OCI-LY7 (cell line): ENCODE measurements at regions not wholly inside any gene's neighbourhood (a gene's known extent, or its start where the extent isn't known, plus 50 kb on each side); places are given as distances from the start of the nearest gene placed in this dataset.

ENCODE experiments used
- BruUV-seq: library from RNA; stranded (reverse); fragments of 400-500 nt; replicated peaks from 2 replicates; lab custom pipeline; 2021; lab: Mats Ljungman, UMichigan
- CTCF ChIA-PET: fragments of 300-600 bp; sonication (Branson Sonifier 250); formaldehyde crosslinking; loops from one replicate; lab custom pipeline; 2022; ENCODE audit warnings: antibody characterized with exemption; ENCODE audit not compliant: unreplicated experiment; lab: Charles Lee
- POLR2A ChIA-PET: fragments of 300-600 bp; sonication (Branson Sonifier 250); formaldehyde crosslinking; loops from one replicate; lab custom pipeline; 2022; ENCODE audit warnings: antibody characterized with exemption; lab: Charles Lee
- DNase-seq: peaks from one replicate; pipeline ENCODE4 v3.0.0-alpha.2; 2015; ENCODE audit warnings: low spot score
- H2AFZ ChIP-seq: fragments of 200-600 bp; sonication (generic), shearing (Covaris generic); 2 replicates; pipeline ENCODE4 v1.6.1; 2014; ENCODE audit warnings: mild to moderate bottlenecking, antibody characterized with exemption, low read length, moderate library complexity
- H3K27ac ChIP-seq: fragments of 200-600 bp; sonication (generic); 2 replicates; pipeline ENCODE4 v1.5.1; 2014; ENCODE audit warnings: mixed run types, low read depth, mild to moderate bottlenecking, moderate library complexity, low read length, inconsistent platforms; ENCODE audit not compliant: poor library complexity, severe bottlenecking
- H3K36me3 ChIP-seq: fragments of 200-600 bp; sonication (generic); 2 replicates; pipeline ENCODE4 v1.6.1; 2014; ENCODE audit warnings: mild to moderate bottlenecking, antibody characterized with exemption, low read length, moderate library complexity, mixed read lengths; ENCODE audit not compliant: insufficient read depth
- H3K4me1 ChIP-seq: fragments of 200-600 bp; sonication (generic); 2 replicates; pipeline ENCODE4 v1.5.1; 2014; ENCODE audit warnings: mild to moderate bottlenecking, low read length; ENCODE audit not compliant: insufficient read depth, poor library complexity, severe bottlenecking
- H3K4me2 ChIP-seq: fragments of 200-600 bp; sonication (generic); 2 replicates; pipeline ENCODE4 v1.6.1; 2014; ENCODE audit warnings: mild to moderate bottlenecking, low read length
- H3K4me3 ChIP-seq: fragments of 200-600 bp; sonication (generic); 2 replicates; pipeline ENCODE4 v1.5.1; 2014; ENCODE audit warnings: mild to moderate bottlenecking, low read depth, low read length; ENCODE audit not compliant: poor library complexity, severe bottlenecking
- H3K79me2 ChIP-seq: fragments of 200-600 bp; sonication (generic); 2 replicates; pipeline ENCODE4 v1.6.1; 2016; ENCODE audit warnings: low read depth, mild to moderate bottlenecking, low read length, moderate library complexity, mixed read lengths; ENCODE audit not compliant: insufficient read depth
- H3K9me2 ChIP-seq: fragments of 200-600 bp; sonication (generic); 2 replicates; pipeline ENCODE4 v1.6.1; 2016; ENCODE audit warnings: mild to moderate bottlenecking, low read length, mixed read lengths; ENCODE audit not compliant: insufficient read depth
- H3K9me3 ChIP-seq: fragments of 200-600 bp; sonication (generic); 2 replicates; pipeline ENCODE4 v1.6.1; 2014; ENCODE audit warnings: mild to moderate bottlenecking, mixed run types, low read length, mixed read lengths
- H4K20me1 ChIP-seq: fragments of 200-600 bp; sonication (generic); 2 replicates; pipeline ENCODE4 v1.6.1; 2014; ENCODE audit warnings: mild to moderate bottlenecking, antibody characterized with exemption, low read length, moderate library complexity, mixed read lengths; ENCODE audit not compliant: insufficient read depth
- EZH2phosphoT487 ChIP-seq: fragments of 200-600 bp; sonication (generic); IDR thresholded peaks from 2 replicates; pipeline ENCODE4 v1.6.1; 2018; ENCODE audit warnings: low read depth, borderline replicate concordance, mild to moderate bottlenecking, mixed run types, antibody characterized with exemption, low read length, moderate library complexity, mixed read lengths
- intact Hi-C: fragments of 100-400 bp; cut with micrococcal nuclease; formaldehyde crosslinking; loops from one replicate; pipeline ENCODE4 v1.10.0; 2022; ENCODE audit not compliant: unreplicated experiment
- TF ChIP-seq, protein P1 (sequence below): fragments of 200-600 bp; sonication (generic); conservative IDR thresholded peaks from 2 replicates; pipeline ENCODE4 v1.5.1; 2014; ENCODE audit warnings: mild to moderate bottlenecking, antibody characterized with exemption, low read length, moderate library complexity, mixed read lengths

DNA sequence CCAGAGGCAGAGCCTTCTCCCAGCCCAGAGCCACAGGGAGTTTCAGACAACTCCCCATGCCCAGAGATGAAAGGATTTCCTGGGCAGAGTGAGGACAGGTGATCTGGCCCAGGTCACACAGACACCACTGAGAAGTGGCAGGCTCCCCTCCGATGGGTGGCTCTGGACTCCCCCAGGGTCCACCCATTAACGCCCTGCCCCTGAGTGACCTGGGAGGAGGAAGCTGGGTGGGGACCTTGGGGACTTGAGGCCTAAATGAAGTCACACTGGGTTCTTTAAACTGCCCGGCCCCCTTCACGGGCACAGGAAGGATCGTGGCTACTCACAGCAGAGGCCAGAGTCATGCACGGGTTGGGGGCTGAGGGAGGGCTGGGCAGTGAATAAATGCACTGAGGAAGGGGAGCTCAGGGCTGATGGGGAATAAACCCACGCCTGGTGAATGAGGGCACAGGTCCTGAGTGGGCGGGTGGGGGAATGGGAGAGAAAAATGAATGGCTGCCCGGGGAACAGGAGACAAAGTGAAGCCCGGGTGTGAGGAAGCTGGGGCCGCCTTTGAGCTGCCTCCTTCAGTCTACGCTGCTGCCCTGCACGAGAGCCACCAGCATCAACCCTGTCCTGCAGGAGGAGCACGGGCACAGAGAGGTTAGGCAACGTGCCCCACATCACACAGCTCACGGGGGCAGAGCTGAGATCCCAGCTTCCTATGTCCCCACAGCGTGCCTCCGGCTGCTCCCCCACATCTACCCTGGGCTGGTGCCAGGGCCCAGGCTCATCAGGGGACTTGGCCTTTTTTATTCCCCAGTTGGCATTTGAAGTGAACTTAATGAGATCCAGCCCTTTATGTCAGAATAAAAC is 404.3 kb downstream of the MATN1 start:
- intact Hi-C loops = no loop called here
- Histone ChIP-seq H4K20me1 (no peaks in the 10 kb centered on the region), H3K27ac (no peak overlapping the region), H3K9me3 (no peaks in the 10 kb centered on the region), H3K4me3 (no peak overlapping the region), H3K36me3 (no peaks in the 10 kb centered on the region), H3K4me2 (no peak overlapping the region), H2AFZ (no peak overlapping the region), H3K9me2 (no peaks in the 10 kb centered on the region), H3K4me1 (no peaks in the 10 kb centered on the region), H3K79me2 (no peaks in the 10 kb centered on the region)
- no peak for DNase-seq
- no TSS peak for BruUV-seq
- CTCF ChIA-PET = no interaction called here
- POLR2A ChIA-PET = interaction anchor here (0.7 kb wide), 1 partner anchor 16 kb away, joined by 3 read pairs; no protein-coding TSS in a partner anchor
- TF ChIP-seq EZH2phosphoT487 = no peak
- TF ChIP-seq, protein P1, sequence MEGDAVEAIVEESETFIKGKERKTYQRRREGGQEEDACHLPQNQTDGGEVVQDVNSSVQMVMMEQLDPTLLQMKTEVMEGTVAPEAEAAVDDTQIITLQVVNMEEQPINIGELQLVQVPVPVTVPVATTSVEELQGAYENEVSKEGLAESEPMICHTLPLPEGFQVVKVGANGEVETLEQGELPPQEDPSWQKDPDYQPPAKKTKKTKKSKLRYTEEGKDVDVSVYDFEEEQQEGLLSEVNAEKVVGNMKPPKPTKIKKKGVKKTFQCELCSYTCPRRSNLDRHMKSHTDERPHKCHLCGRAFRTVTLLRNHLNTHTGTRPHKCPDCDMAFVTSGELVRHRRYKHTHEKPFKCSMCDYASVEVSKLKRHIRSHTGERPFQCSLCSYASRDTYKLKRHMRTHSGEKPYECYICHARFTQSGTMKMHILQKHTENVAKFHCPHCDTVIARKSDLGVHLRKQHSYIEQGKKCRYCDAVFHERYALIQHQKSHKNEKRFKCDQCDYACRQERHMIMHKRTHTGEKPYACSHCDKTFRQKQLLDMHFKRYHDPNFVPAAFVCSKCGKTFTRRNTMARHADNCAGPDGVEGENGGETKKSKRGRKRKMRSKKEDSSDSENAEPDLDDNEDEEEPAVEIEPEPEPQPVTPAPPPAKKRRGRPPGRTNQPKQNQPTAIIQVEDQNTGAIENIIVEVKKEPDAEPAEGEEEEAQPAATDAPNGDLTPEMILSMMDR = no peak

GRCh38 chr1:30318413-30318812 is 405.0 kb downstream of the MATN1 start:
- Histone ChIP-seq H3K4me1 (no peaks in the 10 kb centered on the region), H3K79me2 (no peaks in the 10 kb centered on the region), H3K4me3 (no peak overlapping the region), H3K36me3 (no peaks in the 10 kb centered on the region), H2AFZ (no peak overlapping the region), H3K27ac (no peak overlapping the region), H3K9me2 (no peaks in the 10 kb centered on the region), H4K20me1 (no peaks in the 10 kb centered on the region), H3K9me3 (no peaks in the 10 kb centered on the region), H3K4me2 (no peak overlapping the region)
- POLR2A ChIA-PET = interaction anchor here (0.7 kb wide), 1 partner anchor 17 kb away, joined by 3 read pairs; no protein-coding TSS in a partner anchor
- no peak for DNase-seq
- intact Hi-C loops = no loop called here
- CTCF ChIA-PET = no interaction called here
- TF ChIP-seq, protein P1 = no peak
- no peak for TF ChIP-seq EZH2phosphoT487
- BruUV-seq = no TSS peak

DNA sequence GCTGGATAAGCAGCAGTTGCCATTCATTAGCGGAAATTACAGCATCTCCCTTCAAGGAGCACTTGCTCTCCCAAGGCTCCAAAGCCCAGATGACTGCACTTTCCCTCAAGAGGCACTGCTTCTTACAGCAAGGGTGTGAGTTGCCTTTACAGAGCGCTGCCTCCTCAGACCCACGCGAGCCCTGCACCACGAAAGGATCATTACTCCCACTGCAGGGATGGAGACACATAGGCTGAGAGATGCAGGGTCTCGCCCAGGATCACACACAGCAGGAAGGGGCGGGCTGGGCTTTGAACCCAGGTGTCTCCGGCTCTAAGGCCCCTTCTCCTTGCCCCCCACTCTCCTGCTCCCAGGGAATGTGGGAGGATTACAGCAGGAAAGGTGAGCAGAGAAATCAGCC is 405.5 kb downstream of the MATN1 start:
- intact Hi-C loops = no loop called here
- Histone ChIP-seq H3K9me3 (no peaks in the 10 kb centered on the region), H2AFZ (no peak overlapping the region), H4K20me1 (no peaks in the 10 kb centered on the region), H3K4me1 (no peaks in the 10 kb centered on the region), H3K4me2 (no peak overlapping the region), H3K9me2 (no peaks in the 10 kb centered on the region), H3K79me2 (no peaks in the 10 kb centered on the region), H3K36me3 (no peaks in the 10 kb centered on the region), H3K27ac (no peak overlapping the region), H3K4me3 (no peak overlapping the region)
- no peak for TF ChIP-seq EZH2phosphoT487
- TF ChIP-seq, protein P1 = no peak
- ChIA-PET CTCF (no interaction called here), POLR2A (no interaction called here)
- no peak for DNase-seq
- BruUV-seq = no TSS peak
